H9 (cell line): ENCODE measurements at regions not wholly inside any gene's neighbourhood (a gene's known extent, or its start where the extent isn't known, plus 50 kb on each side); places are given as distances from the start of the nearest gene placed in this dataset.
"Not testable (repeated sequence)": the region's sequence is repeated elsewhere in the genome, so short reads cannot be mapped to it uniquely, and the experiment has no call there.

Source experiments
- DNase-seq: peaks from one replicate; pipeline ENCODE4 v3.0.0-alpha.2; 2017
- H2AFZ ChIP-seq: one replicate; pipeline ENCODE4 v1.6.1; 2013; ENCODE audit warnings: mild to moderate bottlenecking, low read length, control low read depth, moderate library complexity
- H2AK5ac ChIP-seq: 2 replicates; pipeline ENCODE4 v1.6.1; 2013; ENCODE audit warnings: low read length, control low read depth, mixed read lengths; ENCODE audit not compliant: insufficient read length
- H2BK120ac ChIP-seq: one replicate; pipeline ENCODE4 v1.6.1; 2013; ENCODE audit warnings: low read depth, mild to moderate bottlenecking, low read length, control low read depth, inconsistent platforms; ENCODE audit not compliant: poor library complexity, severe bottlenecking
- H2BK12ac ChIP-seq: 2 replicates; pipeline ENCODE4 v1.6.1; 2013; ENCODE audit warnings: low read length, control low read depth, mixed read lengths, low read depth; ENCODE audit not compliant: insufficient read length
- H2BK15ac ChIP-seq: 2 replicates; pipeline ENCODE4 v1.6.1; 2013; ENCODE audit warnings: low read depth, low read length, control low read depth
- H2BK20ac ChIP-seq: one replicate; pipeline ENCODE4 v1.6.1; 2013; ENCODE audit warnings: low read depth, mild to moderate bottlenecking, low read length, control low read depth, inconsistent platforms; ENCODE audit not compliant: poor library complexity, severe bottlenecking
- H2BK5ac ChIP-seq: 2 replicates; pipeline ENCODE4 v1.6.1; 2013; ENCODE audit warnings: low read length, control low read depth, mixed read lengths; ENCODE audit not compliant: insufficient read length
- H3K14ac ChIP-seq: 2 replicates; pipeline ENCODE4 v1.6.1; 2013; ENCODE audit warnings: low read length, control low read depth; ENCODE audit not compliant: insufficient read depth
- H3K18ac ChIP-seq: 2 replicates; pipeline ENCODE4 v1.6.1; 2013; ENCODE audit warnings: low read depth, mild to moderate bottlenecking, mixed read lengths, low read length, control low read depth; ENCODE audit not compliant: insufficient read length
- H3K23ac ChIP-seq: 2 replicates; pipeline ENCODE4 v1.6.1; 2013; ENCODE audit warnings: low read length, control low read depth, mixed read lengths, low read depth; ENCODE audit not compliant: insufficient read length
- H3K23me2 ChIP-seq: 2 replicates; pipeline ENCODE4 v1.6.1; 2013; ENCODE audit warnings: low read depth, mild to moderate bottlenecking, mixed read lengths, low read length, control low read depth; ENCODE audit not compliant: insufficient read length, poor library complexity, severe bottlenecking
- H3K27ac ChIP-seq: 2 replicates; pipeline ENCODE4 v1.5.1; 2013; ENCODE audit warnings: low read length, control low read depth, mixed read lengths, low read depth; ENCODE audit not compliant: insufficient read length
- H3K27me3 ChIP-seq: 2 replicates; pipeline ENCODE4 v1.6.1; 2013; ENCODE audit warnings: low read length, control low read depth, inconsistent platforms; ENCODE audit not compliant: insufficient read depth
- H3K4ac ChIP-seq: 2 replicates; pipeline ENCODE4 v1.6.1; 2013; ENCODE audit warnings: low read depth, mild to moderate bottlenecking, control low read depth, inconsistent platforms, low read length, moderate library complexity
- H3K4me1 ChIP-seq: 2 replicates; pipeline ENCODE4 v1.6.1; 2013; ENCODE audit warnings: low read length, control low read depth, inconsistent platforms; ENCODE audit not compliant: insufficient read depth
- H3K4me2 ChIP-seq: 2 replicates; pipeline ENCODE4 v1.6.1; 2013; ENCODE audit warnings: low read length, control low read depth, mixed read lengths; ENCODE audit not compliant: insufficient read length, insufficient read depth
- H3K56ac ChIP-seq: 2 replicates; pipeline ENCODE4 v1.6.1; 2013; ENCODE audit warnings: low read depth, mild to moderate bottlenecking, mixed read lengths, low read length, control low read depth; ENCODE audit not compliant: insufficient read length
- H3K79me1 ChIP-seq: 2 replicates; pipeline ENCODE4 v1.6.1; 2013; ENCODE audit warnings: low read depth, mild to moderate bottlenecking, moderate library complexity, low read length, control low read depth, inconsistent platforms; ENCODE audit not compliant: insufficient read depth, poor library complexity, severe bottlenecking
- H3K79me2 ChIP-seq: 2 replicates; pipeline ENCODE4 v1.6.1; 2013; ENCODE audit warnings: low read length, control low read depth, inconsistent platforms; ENCODE audit not compliant: insufficient read depth
- H3K9ac ChIP-seq: 2 replicates; pipeline ENCODE4 v1.6.1; 2013; ENCODE audit warnings: low read length, control low read depth, mixed read lengths; ENCODE audit not compliant: insufficient read length; ENCODE audit errors: extremely low read depth
- H3K9me3 ChIP-seq: one replicate; pipeline ENCODE4 v1.6.1; 2013; ENCODE audit warnings: low read depth, low read length, inconsistent platforms; ENCODE audit not compliant: control insufficient read depth
- H3T11ph ChIP-seq: one replicate; pipeline ENCODE4 v1.6.1; 2013; ENCODE audit warnings: mild to moderate bottlenecking, low read length, control low read depth, inconsistent platforms
- H4K20me1 ChIP-seq: one replicate; pipeline ENCODE4 v1.6.1; 2013; ENCODE audit not compliant: control insufficient read depth, insufficient read length, insufficient read depth
- H4K5ac ChIP-seq: 2 replicates; pipeline ENCODE4 v1.6.1; 2013; ENCODE audit warnings: low read depth, mild to moderate bottlenecking, mixed read lengths, low read length, control low read depth; ENCODE audit not compliant: insufficient read length
- H4K8ac ChIP-seq: replicated peaks from 2 replicates; pipeline ENCODE4 v1.6.1; 2013; ENCODE audit warnings: low read length, control low read depth, mixed read lengths, low read depth; ENCODE audit not compliant: insufficient read length
- H4K91ac ChIP-seq: 2 replicates; pipeline ENCODE4 v1.6.1; 2013; ENCODE audit warnings: low read depth, mild to moderate bottlenecking, moderate library complexity, mixed read lengths, low read length, control low read depth; ENCODE audit not compliant: insufficient read length
- H3K27ac Mint-ChIP-seq, 3 experiments: 2 replicates in 2 of 3; 3 replicates in 1 of 3; pipeline ENCODE4 v1.8.0; 2020 to 2021; ENCODE audit warnings: mixed read lengths in 3 of 3, mild to moderate bottlenecking in 1 of 3, moderate library complexity in 1 of 3
- H3K27me3 Mint-ChIP-seq: 2 replicates; pipeline ENCODE4 v1.8.0; 2021; ENCODE audit warnings: low read depth, mild to moderate bottlenecking, moderate library complexity, mixed read lengths
- H3K36me3 Mint-ChIP-seq, 3 experiments: 2 replicates in 2 of 3; 3 replicates in 1 of 3; pipeline ENCODE4 v1.8.0; 2020 to 2021; ENCODE audit warnings: low read depth in 3 of 3, mixed read lengths in 3 of 3; ENCODE audit not compliant: insufficient read depth in 1 of 3
- H3K4me1 Mint-ChIP-seq, 2 experiments: 2 replicates each; pipeline ENCODE4 v1.8.0; 2020; ENCODE audit warnings: mixed read lengths in 2 of 2
- H3K4me3 Mint-ChIP-seq, 2 experiments: 2 replicates in 1 of 2; 3 replicates in 1 of 2; pipeline ENCODE4 v1.8.0; 2020 to 2021; ENCODE audit warnings: mild to moderate bottlenecking in 2 of 2, mixed read lengths in 2 of 2, moderate library complexity in 1 of 2
- H3K9me3 Mint-ChIP-seq, 2 experiments: 2 replicates in 1 of 2; 3 replicates in 1 of 2; pipeline ENCODE4 v1.8.0; 2020; ENCODE audit warnings: mild to moderate bottlenecking in 2 of 2, mixed read lengths in 2 of 2, moderate library complexity in 1 of 2
- CTCF ChIP-seq: fragments of 200-600 bp; sonication (generic); conservative IDR thresholded peaks from 3 replicates; pipeline ENCODE4 v1.8.0; 2021; ENCODE audit warnings: antibody characterized with exemption, mild to moderate bottlenecking
- WGBS: extraction: QIAGEN DNeasy Blood & Tissue Kit; methylation state at CpG from one replicate; pipeline ENCODE4 v1.1.7; 2013; ENCODE audit warnings: missing lambda C conversion rate, low lambda C conversion rate, mixed read lengths; ENCODE audit not compliant: insufficient read length; ENCODE audit errors: extremely low coverage; 5-methylcytosine and 5-hydroxymethylcytosine counted together

GRCh38 chr20:51928931-51929330, 126.6 kb upstream of the SALL4 start:
- no peaks in the 10 kb centered on the region for H3K27me3 Mint-ChIP-seq
- H4K91ac ChIP-seq = no peak overlapping the region
- no CpG with 5 or more reads among the region's 2 CpGs for WGBS
- no peak overlapping the region for H3K27ac ChIP-seq
- no peak for TF ChIP-seq CTCF
- no peak overlapping the region for H2BK12ac ChIP-seq
- no peak overlapping the region for H4K5ac ChIP-seq
- no peaks in the 10 kb centered on the region for H3K27me3 ChIP-seq
- no peaks in the 10 kb centered on the region for H3K9me3 Mint-ChIP-seq
- H2BK120ac ChIP-seq = no peak overlapping the region
- no peak overlapping the region for H2BK20ac ChIP-seq
- H3K79me1 ChIP-seq = no peaks in the 10 kb centered on the region
- H3K27ac Mint-ChIP-seq = no peak overlapping the region; a peak in 1 of 7 replicates
- no peak overlapping the region for H2BK5ac ChIP-seq
- H3K36me3 Mint-ChIP-seq = no peaks in the 10 kb centered on the region
- no peak overlapping the region for H3K4ac ChIP-seq
- H3K14ac ChIP-seq = no peak overlapping the region
- no peak overlapping the region for H2AK5ac ChIP-seq
- no peaks in the 10 kb centered on the region for H3K79me2 ChIP-seq
- no peaks in the 10 kb centered on the region; the same call in 1 of the 2 replicates for H3K4me1 ChIP-seq
- H2BK15ac ChIP-seq = no peak overlapping the region
- no peak overlapping the region for H3K4me3 Mint-ChIP-seq
- H2AFZ ChIP-seq = no peak overlapping the region
- no peak overlapping the region for H3K56ac ChIP-seq
- no peaks in the 10 kb centered on the region for H3K23me2 ChIP-seq
- H3K4me1 Mint-ChIP-seq = peaks cover 12 to 15% of the 10 kb centered on the region in 2 experiments
- no peak overlapping the region for H4K8ac ChIP-seq
- H3K18ac ChIP-seq = no peak overlapping the region
- H4K20me1 ChIP-seq = no peaks in the 10 kb centered on the region
- no peak overlapping the region for H3K4me2 ChIP-seq
- H3K9ac ChIP-seq = no peak overlapping the region
- H3K9me3 ChIP-seq = no peaks in the 10 kb centered on the region
- no peak overlapping the region for H3K23ac ChIP-seq
- no peak for DNase-seq
- H3T11ph ChIP-seq = no peak overlapping the region

GRCh38 chr20:51927970-51928369, 125.6 kb upstream of the SALL4 start:
- H3K27me3 ChIP-seq, H4K5ac ChIP-seq, H3K14ac ChIP-seq, H3K79me1 ChIP-seq, H3K4me3 Mint-ChIP-seq, H3K27ac ChIP-seq, H3K27ac Mint-ChIP-seq, H3K23ac ChIP-seq, H3K4me1 ChIP-seq, H2AK5ac ChIP-seq, H3K36me3 Mint-ChIP-seq, H3K9me3 ChIP-seq, H2BK20ac ChIP-seq, H2AFZ ChIP-seq, H3K18ac ChIP-seq, H2BK12ac ChIP-seq, H2BK15ac ChIP-seq, H3K23me2 ChIP-seq, DNase-seq, H3K79me2 ChIP-seq, H3K56ac ChIP-seq, H2BK120ac ChIP-seq, H3K4me2 ChIP-seq, H4K20me1 ChIP-seq, H3K9ac ChIP-seq, H4K8ac ChIP-seq, H2BK5ac ChIP-seq, H3K9me3 Mint-ChIP-seq, H3K27me3 Mint-ChIP-seq, H3T11ph ChIP-seq, H3K4ac ChIP-seq, H4K91ac ChIP-seq: not testable (repeated sequence)
- WGBS = no CpG with 5 or more reads among the region's 5 CpGs
- H3K4me1 Mint-ChIP-seq = peaks cover 12 to 15% of the 10 kb centered on the region in 2 experiments
